ENCODE measurements at regions not wholly inside any gene's neighbourhood (a gene's known extent, or its start where the extent isn't known, plus 50 kb on each side); places are given as distances from the start of the nearest gene placed in this dataset.

- no peak for DNase-seq
- Histone ChIP-seq H3K9me3 (no peaks in the 10 kb centered on the region), H3K36me3 (no peaks in the 10 kb centered on the region), H3K4me3 (no peak overlapping the region), H3K27me3 (no peaks in the 10 kb centered on the region), H3K4me1 (no peaks in the 10 kb centered on the region), H3K27ac (no peak overlapping the region)
- 52 to 61% methylated on average over 3 of the region's 3 CpGs for WGBS, 2 donors
- TF ChIP-seq POLR2AphosphoS5 (IDR thresholded peaks at IDR 0.05): no peak
- ATAC-seq (ENCODE audit: low FRiP score in 2 of 2): no peak
These were observed 1094.7 kb upstream of the GYPC start for GRCh38 chr2:125561302-125561701.

DNA sequence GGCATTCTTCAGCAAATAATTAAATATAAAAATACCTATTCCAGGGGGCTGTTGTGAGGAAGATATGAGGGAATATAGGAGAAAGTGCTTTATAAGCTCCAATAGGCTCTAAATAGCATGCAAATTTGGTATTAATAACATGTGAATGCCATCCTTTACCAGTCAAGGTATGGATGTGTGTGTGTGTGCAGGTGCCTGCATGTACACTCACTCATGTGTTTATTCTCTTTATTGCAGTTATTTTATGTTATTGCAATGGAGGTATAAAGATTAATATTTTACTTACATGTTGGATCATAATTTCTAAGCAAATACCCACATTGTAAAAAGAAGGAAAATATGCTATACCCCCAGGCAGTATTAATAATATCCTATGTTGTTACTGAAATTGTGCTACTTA lies 1093.0 kb upstream of the GYPC start:
- no peak for ATAC-seq (ENCODE audit: low FRiP score in 2 of 2)
- Histone ChIP-seq H3K27ac (no peak overlapping the region), H3K27me3 (no peaks in the 10 kb centered on the region), H3K36me3 (no peaks in the 10 kb centered on the region), H3K4me1 (no peaks in the 10 kb centered on the region), H3K4me3 (no peak overlapping the region), H3K9me3 (no peaks in the 10 kb centered on the region)
- DNase-seq: no peak
- TF ChIP-seq EP300 (IDR thresholded peaks at IDR 0.05): no peak
- TF ChIP-seq, protein P1, sequence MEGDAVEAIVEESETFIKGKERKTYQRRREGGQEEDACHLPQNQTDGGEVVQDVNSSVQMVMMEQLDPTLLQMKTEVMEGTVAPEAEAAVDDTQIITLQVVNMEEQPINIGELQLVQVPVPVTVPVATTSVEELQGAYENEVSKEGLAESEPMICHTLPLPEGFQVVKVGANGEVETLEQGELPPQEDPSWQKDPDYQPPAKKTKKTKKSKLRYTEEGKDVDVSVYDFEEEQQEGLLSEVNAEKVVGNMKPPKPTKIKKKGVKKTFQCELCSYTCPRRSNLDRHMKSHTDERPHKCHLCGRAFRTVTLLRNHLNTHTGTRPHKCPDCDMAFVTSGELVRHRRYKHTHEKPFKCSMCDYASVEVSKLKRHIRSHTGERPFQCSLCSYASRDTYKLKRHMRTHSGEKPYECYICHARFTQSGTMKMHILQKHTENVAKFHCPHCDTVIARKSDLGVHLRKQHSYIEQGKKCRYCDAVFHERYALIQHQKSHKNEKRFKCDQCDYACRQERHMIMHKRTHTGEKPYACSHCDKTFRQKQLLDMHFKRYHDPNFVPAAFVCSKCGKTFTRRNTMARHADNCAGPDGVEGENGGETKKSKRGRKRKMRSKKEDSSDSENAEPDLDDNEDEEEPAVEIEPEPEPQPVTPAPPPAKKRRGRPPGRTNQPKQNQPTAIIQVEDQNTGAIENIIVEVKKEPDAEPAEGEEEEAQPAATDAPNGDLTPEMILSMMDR (IDR thresholded peaks at IDR 0.05): no peak
- TF ChIP-seq POLR2AphosphoS5 (IDR thresholded peaks at IDR 0.05): no peak
- TF ChIP-seq POLR2A (IDR thresholded peaks at IDR 0.05): no peak

GRCh38 chr2:125564471-125564870 lies 1091.5 kb upstream of the GYPC start:
- WGBS, 2 donors: 28 to 36% methylated on average over 4 of the region's 4 CpGs
- no peak overlapping the region for H3K4me3 ChIP-seq
- H3K36me3 ChIP-seq: no peaks in the 10 kb centered on the region
- H3K4me1 ChIP-seq: no peaks in the 10 kb centered on the region
- TF ChIP-seq EP300 (IDR thresholded peaks at IDR 0.05): no peak
- TF ChIP-seq POLR2AphosphoS5 (IDR thresholded peaks at IDR 0.05): no peak
- H3K27ac ChIP-seq: no peak overlapping the region
- H3K27me3 ChIP-seq: no peaks in the 10 kb centered on the region
- DNase-seq (no peak), ATAC-seq (ENCODE audit: low FRiP score in 2 of 2) (no peak)
- H3K9me3 ChIP-seq: no peaks in the 10 kb centered on the region

DNA sequence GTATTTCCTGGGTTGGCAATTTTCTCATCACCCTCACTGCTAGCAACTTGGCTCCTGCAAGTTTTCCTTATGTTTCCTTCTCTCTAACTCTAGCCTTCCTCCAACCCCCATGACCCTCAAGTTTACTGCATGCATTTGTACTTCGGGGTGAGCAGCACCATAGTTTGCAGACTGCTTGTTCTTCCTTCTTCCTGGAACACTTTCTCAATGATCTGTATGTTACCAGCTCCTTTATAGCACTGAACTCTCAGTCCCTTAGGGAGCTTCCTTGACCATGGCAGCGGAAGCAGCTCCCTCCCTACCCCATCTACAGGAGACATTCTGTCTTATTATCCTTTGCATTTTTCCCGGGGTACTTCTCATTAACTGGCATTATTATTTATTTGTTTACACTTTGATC lies 1089.5 kb upstream of the GYPC start:
- no peaks in the 10 kb centered on the region for H3K27me3 ChIP-seq
- TF ChIP-seq, protein P1 (IDR thresholded peaks at IDR 0.05): no peak
- no peak for TF ChIP-seq EP300 (IDR thresholded peaks at IDR 0.05)
- TF ChIP-seq POLR2A (IDR thresholded peaks at IDR 0.05): no peak
- no peak for TF ChIP-seq POLR2AphosphoS5 (IDR thresholded peaks at IDR 0.05)
- no peaks in the 10 kb centered on the region for H3K9me3 ChIP-seq
- DNase-seq: no peak
- no peak overlapping the region for H3K27ac ChIP-seq
- no peak overlapping the region for H3K4me3 ChIP-seq
- ATAC-seq (ENCODE audit: low FRiP score in 2 of 2): no peak
- H3K36me3 ChIP-seq: no peaks in the 10 kb centered on the region
- no peaks in the 10 kb centered on the region for H3K4me1 ChIP-seq
- WGBS, 2 donors: 63 to 76% methylated on average over 3 of the region's 3 CpGs

- 72 to 77% methylated on average over 3 of the region's 3 CpGs for WGBS, 2 donors
These were observed 1088.9 kb upstream of the GYPC start for GRCh38 chr2:125567100-125567499.

DNA sequence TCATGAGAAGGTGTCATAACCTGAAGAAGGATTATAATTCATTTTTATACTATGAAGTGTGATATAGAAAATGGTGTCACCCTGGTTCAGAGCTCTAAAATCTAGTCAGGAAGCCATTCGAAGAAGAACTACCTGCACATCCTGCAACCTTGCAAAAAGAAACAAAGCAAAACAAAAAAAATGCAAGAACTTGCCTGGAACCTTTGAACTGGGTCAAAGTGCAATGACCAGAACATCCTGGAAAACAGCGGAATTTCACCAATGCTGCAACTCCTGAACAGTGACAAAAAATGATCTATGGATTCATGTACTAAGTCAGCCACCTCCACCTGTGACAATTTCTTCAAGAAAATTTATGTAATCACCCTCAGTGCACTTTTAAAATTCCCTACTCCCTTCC lies 1083.3 kb upstream of the GYPC start:
- ATAC-seq (ENCODE audit: low FRiP score in 2 of 2) (no peak), DNase-seq (no peak)
- Histone ChIP-seq H3K27me3 (no peaks in the 10 kb centered on the region), H3K9me3 (no peaks in the 10 kb centered on the region), H3K36me3 (no peaks in the 10 kb centered on the region), H3K27ac (no peak overlapping the region), H3K4me1 (no peaks in the 10 kb centered on the region), H3K4me3 (no peak overlapping the region)
- TF ChIP-seq EP300 (IDR thresholded peaks at IDR 0.05) (no peak), POLR2A (IDR thresholded peaks at IDR 0.05) (no peak), POLR2AphosphoS5 (IDR thresholded peaks at IDR 0.05) (no peak)
- TF ChIP-seq, protein P1 (IDR thresholded peaks at IDR 0.05): no peak
- 56 to 62% methylated on average over 2 of the region's 2 CpGs for WGBS, 2 donors

More at GRCh38 chr2:125567100-125567499, 1088.9 kb upstream of the GYPC start:
- DNase-seq (no peak), ATAC-seq (ENCODE audit: low FRiP score in 2 of 2) (no peak)
- Histone ChIP-seq H3K4me3 (no peak overlapping the region), H3K27me3 (no peaks in the 10 kb centered on the region), H3K9me3 (no peaks in the 10 kb centered on the region), H3K27ac (no peak overlapping the region), H3K36me3 (no peaks in the 10 kb centered on the region), H3K4me1 (no peaks in the 10 kb centered on the region)
- no peak for TF ChIP-seq POLR2AphosphoS5 (IDR thresholded peaks at IDR 0.05)
- TF ChIP-seq, protein P1 (IDR thresholded peaks at IDR 0.05): no peak
